ENCODE measurements at regions not wholly inside any gene's neighbourhood (a gene's known extent, or its start where the extent isn't known, plus 50 kb on each side); places are given as distances from the start of the nearest gene placed in this dataset.

- TF ChIP-seq CTCF (IDR thresholded peaks at IDR 0.05), result no peak
- no peak for TF ChIP-seq EP300 (IDR thresholded peaks at IDR 0.05)
Measured at GRCh38 chr10:78395162-78395561, 361.5 kb downstream of the RPS24 start.

All from tibial nerve (tissue), 4 donors.